Astrocyte of the hippocampus (primary cell): ENCODE measurements at regions not wholly inside any gene's neighbourhood (a gene's known extent, or its start where the extent isn't known, plus 50 kb on each side); places are given as distances from the start of the nearest gene placed in this dataset.

ENCODE experiments used
- DNase-seq: peaks from one replicate; pipeline ENCODE4 v3.0.0; 2011; ENCODE audit warnings: low read depth, low spot score

- no peak for DNase-seq
Measured at GRCh38 chr2:67652679-67653078, 255.5 kb downstream of the ETAA1 start.

- DNase-seq, result no peak
Measured at GRCh38 chr2:67656875-67657274, 259.7 kb downstream of the ETAA1 start.

- DNase-seq, result no peak
Measured at GRCh38 chr2:67658820-67659219, 261.7 kb downstream of the ETAA1 start.

- DNase-seq, result no peak
Measured at GRCh38 chr2:67660015-67660602, 263.0 kb downstream of the ETAA1 start.

- DNase-seq, result no peak
Measured at GRCh38 chr2:67660871-67661270, 263.7 kb downstream of the ETAA1 start.

- DNase-seq, result no peak
Measured at GRCh38 chr2:67662222-67662621, 265.1 kb downstream of the ETAA1 start.

- no peak for DNase-seq
Measured at GRCh38 chr2:67663776-67664175, 266.6 kb downstream of the ETAA1 start.

GRCh38 chr2:67666386-67667053, 269.4 kb downstream of the ETAA1 start:
- DNase-seq, result no peak

GRCh38 chr2:67667054-67667908, 270.1 kb downstream of the ETAA1 start:
- no peak for DNase-seq

- no peak for DNase-seq
Measured at GRCh38 chr2:67668538-67668937, 271.4 kb downstream of the ETAA1 start.

GRCh38 chr2:67669168-67669567, 272.0 kb downstream of the ETAA1 start:
- no peak for DNase-seq

GRCh38 chr2:67669766-67670165, 272.6 kb downstream of the ETAA1 start:
- no peak for DNase-seq

GRCh38 chr2:67670747-67671183, 273.6 kb downstream of the ETAA1 start:
- no peak for DNase-seq

GRCh38 chr2:67671464-67672450, 274.6 kb downstream of the ETAA1 start:
- DNase-seq, result no peak

GRCh38 chr2:67674668-67675067, 277.5 kb downstream of the ETAA1 start:
- no peak for DNase-seq

- no peak for DNase-seq
Measured at GRCh38 chr2:67684991-67685390, 287.9 kb downstream of the ETAA1 start.

GRCh38 chr2:67686254-67686653, 289.1 kb downstream of the ETAA1 start:
- DNase-seq, result no peak

- DNase-seq, result no peak
Measured at GRCh38 chr2:67689186-67689585, 292.1 kb downstream of the ETAA1 start.

- DNase-seq, result no peak
Measured at GRCh38 chr2:67689651-67690050, 292.5 kb downstream of the ETAA1 start.

- no peak for DNase-seq
Measured at GRCh38 chr2:67694445-67694844, 297.3 kb downstream of the ETAA1 start.

- DNase-seq, result no peak
Measured at GRCh38 chr2:67701011-67701410, 303.9 kb downstream of the ETAA1 start.
